H1 (cell line): ENCODE measurements at regions not wholly inside any gene's neighbourhood (a gene's known extent, or its start where the extent isn't known, plus 50 kb on each side); places are given as distances from the start of the nearest gene placed in this dataset.

ENCODE experiments used
- CTCF ChIA-PET: fragments of 300-600 bp; sonication (Branson Sonifier 250); formaldehyde crosslinking; loops from one replicate; lab custom pipeline; 2021; ENCODE audit not compliant: partially characterized antibody; lab: Charles Lee
- POLR2A ChIA-PET: fragments of 300-600 bp; sonication (Branson Sonifier 250); formaldehyde crosslinking; loops from one replicate; lab custom pipeline; 2021; ENCODE audit warnings: inconsistent platforms; ENCODE audit not compliant: partially characterized antibody; lab: Charles Lee
- DNase-seq, 2 experiments: peaks; one replicate each; pipeline versions ENCODE4 v3.0.0 to v3.0.0-alpha.2; 2010 to 2022; ENCODE audit warnings: low spot score in 2 of 2, low read depth in 1 of 2, mixed read lengths in 1 of 2
- FAIRE-seq: peaks from 2 replicates; lab custom pipeline; 2011; peaks lifted over from hg19 to GRCh38; lab: Jason Lieb, UNC
- H2AFZ ChIP-seq: 2 replicates; pipeline ENCODE4 v1.8.1; 2012; ENCODE audit warnings: low read length, inconsistent platforms
- H2AK5ac ChIP-seq: 2 replicates; pipeline ENCODE4 v1.6.1; 2013; ENCODE audit warnings: low read depth, low read length
- H2BK120ac ChIP-seq: replicated peaks from 2 replicates; pipeline ENCODE3; 2013; ENCODE audit warnings: low read depth, low read length, inconsistent platforms
- H2BK12ac ChIP-seq: 2 replicates; pipeline ENCODE4 v1.6.1; 2013; ENCODE audit warnings: low read depth, low read length
- H2BK15ac ChIP-seq: 2 replicates; pipeline ENCODE4 v1.6.1; 2013; ENCODE audit warnings: low read length
- H2BK20ac ChIP-seq: 2 replicates; pipeline ENCODE4 v1.6.1; 2013; ENCODE audit warnings: low read length
- H2BK5ac ChIP-seq: 2 replicates; pipeline ENCODE4 v1.6.1; 2013; ENCODE audit warnings: low read depth, low read length
- H3K14ac ChIP-seq: 2 replicates; pipeline ENCODE4 v1.6.1; 2013; ENCODE audit warnings: inconsistent platforms; ENCODE audit not compliant: insufficient read length
- H3K18ac ChIP-seq: 2 replicates; pipeline ENCODE4 v1.6.1; 2013; ENCODE audit warnings: low read length; ENCODE audit errors: extremely low read depth
- H3K23ac ChIP-seq: 2 replicates; pipeline ENCODE4 v1.6.1; 2013; ENCODE audit warnings: inconsistent platforms; ENCODE audit not compliant: insufficient read length
- H3K23me2 ChIP-seq: 2 replicates; pipeline ENCODE4 v1.6.1; 2013; ENCODE audit warnings: low read depth, low read length
- H3K27ac ChIP-seq: 2 replicates; pipeline ENCODE4 v1.6.1; 2011; ENCODE audit warnings: low read depth, low read length, inconsistent platforms
- H3K27me3 ChIP-seq, 4 experiments: replicated peaks in 1 of 4; 1 replicate in 1 of 4; 2 replicates in 3 of 4; pipeline versions ENCODE4 v1.6.1 to v1.8.1; 2011 to 2013; ENCODE audit warnings: low read length in 3 of 4, mild to moderate bottlenecking in 3 of 4, inconsistent platforms in 2 of 4, mixed read lengths in 2 of 4, moderate library complexity in 1 of 4; ENCODE audit not compliant: control insufficient read depth in 3 of 4, insufficient read depth in 3 of 4; ENCODE audit errors: extremely low read depth in 1 of 4
- H3K36me3 ChIP-seq, 4 experiments: 2 replicates each; pipeline versions ENCODE4 v1.6.1 to v1.8.1; 2011 to 2013; ENCODE audit warnings: mild to moderate bottlenecking in 4 of 4, low read length in 3 of 4, moderate library complexity in 2 of 4, control low read depth in 1 of 4, inconsistent platforms in 1 of 4; ENCODE audit not compliant: insufficient read depth in 4 of 4, control insufficient read depth in 2 of 4
- H3K4ac ChIP-seq: replicated peaks from 2 replicates; pipeline ENCODE3; 2013; ENCODE audit warnings: low read length, low read depth, mixed read lengths, inconsistent platforms; ENCODE audit not compliant: insufficient read length
- H3K4me1 ChIP-seq, 4 experiments: replicated peaks in 1 of 4; 1 replicate in 1 of 4; 2 replicates in 3 of 4; pipeline versions ENCODE4 v1.6.1 to v1.8.1; 2011 to 2013; ENCODE audit warnings: low read length in 3 of 4, inconsistent platforms in 2 of 4, mixed read lengths in 1 of 4; ENCODE audit not compliant: insufficient read depth in 4 of 4, control insufficient read depth in 3 of 4
- H3K4me2 ChIP-seq, 2 experiments: 2 replicates each; pipeline versions ENCODE4 v1.6.1 to v1.8.1; 2011 to 2013; ENCODE audit warnings: low read depth in 2 of 2, low read length in 2 of 2, control low read depth in 1 of 2, inconsistent platforms in 1 of 2, mild to moderate bottlenecking in 1 of 2; ENCODE audit not compliant: insufficient read depth in 1 of 2
- H3K4me3 ChIP-seq, 4 experiments: fragments of 200-600, 300-600 bp in 1 of 4; sonication (generic), shearing (Covaris generic), sonication (Bioruptor Twin) in 1 of 4; 2 replicates each; pipeline versions ENCODE4 v1.5.1 to v1.8.1; 2011 to 2016; ENCODE audit warnings: low read length in 4 of 4, low read depth in 3 of 4, control low read depth in 2 of 4, inconsistent platforms in 2 of 4, mild to moderate bottlenecking in 2 of 4, mixed read lengths in 1 of 4, moderate library complexity in 1 of 4; ENCODE audit not compliant: insufficient read depth in 2 of 4; ENCODE audit errors: extremely low read depth in 1 of 4
- H3K56ac ChIP-seq: replicated peaks from 2 replicates; pipeline ENCODE3; 2013; ENCODE audit warnings: low read depth, mild to moderate bottlenecking, mixed read lengths, low read length, inconsistent platforms; ENCODE audit not compliant: insufficient read length
- H3K79me1 ChIP-seq: 2 replicates; pipeline ENCODE4 v1.6.1; 2013; ENCODE audit warnings: low read depth, low read length, control low read depth
- H3K79me2 ChIP-seq, 2 experiments: 2 replicates each; pipeline versions ENCODE4 v1.6.1 to v1.8.1; 2012 to 2013; ENCODE audit warnings: low read length in 2 of 2, mild to moderate bottlenecking in 2 of 2, inconsistent platforms in 1 of 2; ENCODE audit not compliant: insufficient read depth in 2 of 2, control insufficient read depth in 1 of 2
- H3K9ac ChIP-seq, 4 experiments: replicated peaks in 1 of 4; 1 replicate in 1 of 4; 2 replicates in 3 of 4; pipeline versions ENCODE4 v1.6.1 to v1.8.1; 2011 to 2013; ENCODE audit warnings: low read depth in 3 of 4, low read length in 3 of 4, control low read depth in 2 of 4, mild to moderate bottlenecking in 2 of 4, moderate library complexity in 2 of 4, inconsistent platforms in 1 of 4; ENCODE audit errors: extremely low read depth in 1 of 4
- H3K9me3 ChIP-seq, 2 experiments: 2 replicates each; pipeline versions ENCODE4 v1.6.1 to v1.8.1; 2012 to 2013; ENCODE audit warnings: mild to moderate bottlenecking in 2 of 2, moderate library complexity in 2 of 2, control low read depth in 1 of 2, inconsistent platforms in 1 of 2, low read depth in 1 of 2, low read length in 1 of 2, mixed read lengths in 1 of 2; ENCODE audit not compliant: insufficient read depth in 2 of 2
- H4K20me1 ChIP-seq, 2 experiments: replicated peaks in 1 of 2; 2 replicates each; pipeline versions ENCODE3 to v1.8.1; 2011 to 2013; ENCODE audit warnings: inconsistent platforms in 2 of 2, low read length in 2 of 2, mild to moderate bottlenecking in 1 of 2; ENCODE audit not compliant: insufficient read depth in 2 of 2, control insufficient read depth in 1 of 2
- H4K5ac ChIP-seq: 2 replicates; pipeline ENCODE4 v1.6.1; 2013; ENCODE audit warnings: low read length, low read depth, mixed read lengths, inconsistent platforms; ENCODE audit not compliant: insufficient read length
- H4K8ac ChIP-seq: 2 replicates; pipeline ENCODE4 v1.8.0; 2013; ENCODE audit warnings: mild to moderate bottlenecking, moderate library complexity, low read length, inconsistent platforms; ENCODE audit not compliant: insufficient read depth; ENCODE audit errors: extremely low read depth
- H4K91ac ChIP-seq: replicated peaks from 2 replicates; pipeline ENCODE3; 2013; ENCODE audit warnings: low read length, mixed read lengths, inconsistent platforms; ENCODE audit not compliant: insufficient read length
- ASH2L ChIP-seq: fragments of 200-600, 300-600 bp; sonication (generic); IDR thresholded peaks from one replicate; pipeline ENCODE4 v1.7.1; 2017; ENCODE audit warnings: low read length
- BCL11A ChIP-seq, 2 experiments: IDR thresholded peaks; one replicate each; pipeline ENCODE4 v1.6.1; 2011; ENCODE audit warnings: low read depth in 2 of 2, low read length in 2 of 2, mild to moderate bottlenecking in 2 of 2
- CREB1 ChIP-seq: IDR thresholded peaks from 2 replicates; pipeline ENCODE4 v1.6.1; 2012; ENCODE audit warnings: inconsistent platforms
- CTBP2 ChIP-seq: IDR thresholded peaks from 2 replicates; pipeline ENCODE4 v1.7.0; 2011; ENCODE audit warnings: borderline replicate concordance, mild to moderate bottlenecking, moderate library complexity, mixed read lengths, low read length; ENCODE audit not compliant: insufficient read depth, insufficient read length
- GABPA ChIP-seq: IDR thresholded peaks from 2 replicates; pipeline ENCODE4 v1.6.1; 2011; ENCODE audit warnings: mild to moderate bottlenecking, low read length, moderate library complexity, borderline replicate concordance; ENCODE audit not compliant: insufficient read depth
- KDM5A ChIP-seq: fragments of 200-600 bp; IDR thresholded peaks from 2 replicates; pipeline ENCODE4 v1.7.1; 2012; ENCODE audit warnings: mild to moderate bottlenecking, low read length, inconsistent platforms, mixed read lengths
- MAFK ChIP-seq: IDR thresholded peaks from 2 replicates; pipeline ENCODE4 v1.6.1; 2012; ENCODE audit warnings: low read depth, mild to moderate bottlenecking, improper control_type of control experiment, low read length
- SRF ChIP-seq: IDR thresholded peaks from 2 replicates; pipeline ENCODE4 v1.6.1; 2011; ENCODE audit warnings: mild to moderate bottlenecking, low read depth, low read length, moderate library complexity
- SUZ12 ChIP-seq: fragments of 200-600 bp; sonication (generic); IDR thresholded peaks from 2 replicates; pipeline ENCODE4 v1.6.1; 2012; ENCODE audit warnings: mild to moderate bottlenecking, inconsistent platforms, low read length, moderate library complexity, mixed read lengths
- TAF1 ChIP-seq: IDR thresholded peaks from 2 replicates; pipeline ENCODE4 v1.6.1; 2011; ENCODE audit warnings: mild to moderate bottlenecking, low read depth, low read length
- WGBS, 2 experiments: shearing (Covaris generic) in 1 of 2; methylation state at CpG; one replicate each; pipeline versions ENCODE4 v1.1.6 to v1.1.7; 2013 to 2015; ENCODE audit warnings: low lambda C conversion rate in 2 of 2, mixed read lengths in 2 of 2, inconsistent platforms in 1 of 2, low coverage in 1 of 2, missing lambda C conversion rate in 1 of 2; ENCODE audit not compliant: insufficient replicate concordance in 2 of 2, insufficient coverage in 1 of 2, insufficient read length in 1 of 2; ENCODE audit errors: extremely low coverage in 1 of 2, missing lambda C conversion rate in 1 of 2; 5-methylcytosine and 5-hydroxymethylcytosine counted together

- Histone ChIP-seq H2BK12ac (no peak overlapping the region), H2AFZ (peak overlapping the region; percentile 46; the same call in 1 of the 2 replicates), H2BK20ac (no peak overlapping the region), H3K23me2 (no peaks in the 10 kb centered on the region), H3K56ac (no peak overlapping the region), H3K9me3 (no peaks in the 10 kb centered on the region), H2BK15ac (no peak overlapping the region), H3K79me2 (no peaks in the 10 kb centered on the region), H3K4me3 (no peak overlapping the region), H3K36me3 (no peaks in the 10 kb centered on the region), H4K91ac (no peak overlapping the region), H3K79me1 (no peaks in the 10 kb centered on the region), H3K27me3 (peaks cover 0 to 1% (median 0%) of the 10 kb centered on the region in 4 experiments; a peak in 1 of 7 replicates), H3K14ac (no peak overlapping the region), H2BK120ac (no peak overlapping the region), H3K23ac (no peak overlapping the region), H4K5ac (no peak overlapping the region), H3K4me2 (no peak overlapping the region), H4K8ac (0 out of 2 replicates have a peak overlapping the region, but pooled peaks have one; percentile 1), H3K4me1 (no peaks in the 10 kb centered on the region), H3K9ac (no peak overlapping the region), H3K4ac (no peak overlapping the region), H3K27ac (no peak overlapping the region), H2BK5ac (no peak overlapping the region), H2AK5ac (no peak overlapping the region), H3K18ac (no peak overlapping the region), H4K20me1 (no peaks in the 10 kb centered on the region)
- WGBS, 2 experiments = 85% methylated on average over 11 of the region's 11 CpGs; no CpG with 5 or more reads in 1 of the 2 experiments
- CTCF ChIA-PET = interaction anchor here (1.2 kb wide), 2 partner anchors 95 to 304 kb away, joined by 3 to 4 read pairs; no protein-coding TSS in a partner anchor
- FAIRE-seq (no peak), DNase-seq (no peak)
- POLR2A ChIA-PET = no interaction called here
- no peak for TF ChIP-seq BCL11A (IDR thresholded peaks at IDR 0.05; ENCODE audit: low read depth in 2 of 2, low read length in 2 of 2)
- TF ChIP-seq SUZ12 = no peak
- TF ChIP-seq KDM5A = no peak
- TF ChIP-seq GABPA = no peak
- TF ChIP-seq TAF1 = no peak
- no peak for TF ChIP-seq CREB1
- no peak for TF ChIP-seq MAFK
- TF ChIP-seq CTBP2 = no peak
- no peak for TF ChIP-seq SRF
- no peak for TF ChIP-seq ASH2L
These were observed 56.4 kb upstream of the ROBO1 start for GRCh38 chr3:79824166-79824565.
